ENCODE measurements at regions not wholly inside any gene's neighbourhood (a gene's known extent, or its start where the extent isn't known, plus 50 kb on each side); places are given as distances from the start of the nearest gene placed in this dataset.

- no peak overlapping the region for H3K27ac ChIP-seq (ENCODE audit: low read depth, low read length)
- H3K79me2 ChIP-seq (ENCODE audit: insufficient read depth, low read length), result no peaks in the 10 kb centered on the region
- DNase-seq (ENCODE audit: insufficient read length, low spot score, missing footprints), result no peak
- H3K4me2 ChIP-seq (ENCODE audit: insufficient read depth, low read length), result no peak overlapping the region
- no peaks in the 10 kb centered on the region for H3K4me1 ChIP-seq (ENCODE audit: insufficient read depth, low read length)
- H3K9me3 ChIP-seq (ENCODE audit: low read depth, low read length), result no peaks in the 10 kb centered on the region
- no peaks in the 10 kb centered on the region for H3K27me3 ChIP-seq (ENCODE audit: insufficient read depth, low read length)
- no peak for TF ChIP-seq CTCF (IDR thresholded peaks at IDR 0.05; ENCODE audit: extremely low read depth, low read depth, low read length)
- no peaks in the 10 kb centered on the region for H4K20me1 ChIP-seq (ENCODE audit: insufficient read depth, low read length)
- no peaks in the 10 kb centered on the region for H3K36me3 ChIP-seq (ENCODE audit: insufficient read depth, low read length)
- H3K4me3 ChIP-seq (ENCODE audit: insufficient read depth, low read length), result no peak overlapping the region
- no peak overlapping the region for H2AFZ ChIP-seq (ENCODE audit: low read length)
Measured at GRCh38 chr3:168624195-168624594, 528.5 kb upstream of the GOLIM4 start.

- H3K79me2 ChIP-seq (ENCODE audit: insufficient read depth, low read length), result no peaks in the 10 kb centered on the region
- TF ChIP-seq CTCF (IDR thresholded peaks at IDR 0.05; ENCODE audit: extremely low read depth, low read depth, low read length), result no peak
- no peak overlapping the region for H3K4me2 ChIP-seq (ENCODE audit: insufficient read depth, low read length)
- no peak for DNase-seq (ENCODE audit: insufficient read length, low spot score, missing footprints)
- H4K20me1 ChIP-seq (ENCODE audit: insufficient read depth, low read length), result no peaks in the 10 kb centered on the region
- no peaks in the 10 kb centered on the region for H3K9me3 ChIP-seq (ENCODE audit: low read depth, low read length)
- H3K27me3 ChIP-seq (ENCODE audit: insufficient read depth, low read length), result no peaks in the 10 kb centered on the region
- no peak overlapping the region for H3K27ac ChIP-seq (ENCODE audit: low read depth, low read length)
- no peaks in the 10 kb centered on the region for H3K4me1 ChIP-seq (ENCODE audit: insufficient read depth, low read length)
- H3K4me3 ChIP-seq (ENCODE audit: insufficient read depth, low read length), result no peak overlapping the region
- no peak overlapping the region for H2AFZ ChIP-seq (ENCODE audit: low read length)
- no peaks in the 10 kb centered on the region for H3K36me3 ChIP-seq (ENCODE audit: insufficient read depth, low read length)
Measured at GRCh38 chr3:168622795-168623194, 527.1 kb upstream of the GOLIM4 start.

- Histone ChIP-seq H3K27ac (ENCODE audit: low read depth, low read length) (no peak overlapping the region), H3K4me1 (ENCODE audit: insufficient read depth, low read length) (no peaks in the 10 kb centered on the region), H4K20me1 (ENCODE audit: insufficient read depth, low read length) (no peaks in the 10 kb centered on the region), H3K4me3 (ENCODE audit: insufficient read depth, low read length) (no peak overlapping the region), H3K9me3 (ENCODE audit: low read depth, low read length) (no peaks in the 10 kb centered on the region), H3K79me2 (ENCODE audit: insufficient read depth, low read length) (no peaks in the 10 kb centered on the region), H3K36me3 (ENCODE audit: insufficient read depth, low read length) (no peaks in the 10 kb centered on the region), H3K4me2 (ENCODE audit: insufficient read depth, low read length) (no peak overlapping the region), H2AFZ (ENCODE audit: low read length) (no peak overlapping the region), H3K27me3 (ENCODE audit: insufficient read depth, low read length) (no peaks in the 10 kb centered on the region)
- no peak for DNase-seq (ENCODE audit: insufficient read length, low spot score, missing footprints)
- TF ChIP-seq CTCF (IDR thresholded peaks at IDR 0.05; ENCODE audit: extremely low read depth, low read depth, low read length), result peak; percentile 13
Measured at GRCh38 chr3:168620854-168621253, 525.1 kb upstream of the GOLIM4 start.

- no peaks in the 10 kb centered on the region for H3K4me1 ChIP-seq (ENCODE audit: insufficient read depth, low read length)
- no peak for TF ChIP-seq CTCF (IDR thresholded peaks at IDR 0.05; ENCODE audit: extremely low read depth, low read depth, low read length)
- no peak overlapping the region for H3K4me3 ChIP-seq (ENCODE audit: insufficient read depth, low read length)
- no peak overlapping the region for H2AFZ ChIP-seq (ENCODE audit: low read length)
- no peak overlapping the region for H3K27ac ChIP-seq (ENCODE audit: low read depth, low read length)
- H3K36me3 ChIP-seq (ENCODE audit: insufficient read depth, low read length), result no peaks in the 10 kb centered on the region
- H3K4me2 ChIP-seq (ENCODE audit: insufficient read depth, low read length), result no peak overlapping the region
- no peak for DNase-seq (ENCODE audit: insufficient read length, low spot score, missing footprints)
- no peaks in the 10 kb centered on the region for H3K27me3 ChIP-seq (ENCODE audit: insufficient read depth, low read length)
- no peaks in the 10 kb centered on the region for H4K20me1 ChIP-seq (ENCODE audit: insufficient read depth, low read length)
- no peaks in the 10 kb centered on the region for H3K79me2 ChIP-seq (ENCODE audit: insufficient read depth, low read length)
- H3K9me3 ChIP-seq (ENCODE audit: low read depth, low read length), result no peaks in the 10 kb centered on the region
Measured at GRCh38 chr3:168618827-168619470, 523.2 kb upstream of the GOLIM4 start.
